WTC11 (cell line): ENCODE measurements at regions not wholly inside any gene's neighbourhood (a gene's known extent, or its start where the extent isn't known, plus 50 kb on each side); places are given as distances from the start of the nearest gene placed in this dataset.

Experiments used
- ATAC-seq: fragments of 200-7000 bp; cut with Tn5 transposase; 2 replicates; pipeline ENCODE4 v1.10.0; 2021; ENCODE audit warnings: mild to moderate bottlenecking, moderate library complexity
- CTCF ChIA-PET: fragments of 300-600 bp; sonication (Branson Sonifier 250); formaldehyde crosslinking; loops from one replicate; lab custom pipeline; 2021; ENCODE audit warnings: antibody characterized with exemption; lab: Charles Lee
- POLR2A ChIA-PET: fragments of 350-600 bp; sonication (Branson Sonifier 250); formaldehyde crosslinking; loops from one replicate; lab custom pipeline; 2021; ENCODE audit warnings: antibody characterized with exemption; lab: Charles Lee
- DNase-seq: peaks from one replicate; pipeline ENCODE4 v3.0.0; 2021; ENCODE audit warnings: low spot score
- H3K27ac Mint-ChIP-seq: 2 replicates; pipeline ENCODE4 v1.8.0; 2021; ENCODE audit warnings: mixed read lengths
- H3K27me3 Mint-ChIP-seq: 2 replicates; pipeline ENCODE4 v1.8.0; 2021; ENCODE audit warnings: low read depth, mild to moderate bottlenecking, moderate library complexity, mixed read lengths
- H3K36me3 Mint-ChIP-seq: 2 replicates; pipeline ENCODE4 v1.8.0; 2021; ENCODE audit warnings: mixed read lengths
- H3K4me1 Mint-ChIP-seq: 2 replicates; pipeline ENCODE4 v1.8.0; 2022; ENCODE audit warnings: mixed read lengths
- H3K4me3 Mint-ChIP-seq: 2 replicates; pipeline ENCODE4 v1.8.0; 2021; ENCODE audit warnings: mild to moderate bottlenecking, moderate library complexity, mixed read lengths
- H3K9me3 Mint-ChIP-seq: 2 replicates; pipeline ENCODE4 v1.8.0; 2021; ENCODE audit warnings: mixed read lengths
- CDX4 ChIP-seq: fragments of 250-450 bp; sonication (Bioruptor Pico); IDR thresholded peaks from 2 replicates; pipeline ENCODE4 v1.9.0; 2021; ENCODE audit warnings: moderate library complexity, mild to moderate bottlenecking, inconsistent platforms, borderline replicate concordance
- CREM ChIP-seq: sonication (generic); formaldehyde crosslinking; IDR thresholded peaks from 2 replicates; pipeline ENCODE4 v1.8.1; 2022; ENCODE audit warnings: mild to moderate bottlenecking, missing genetic modification reagents, moderate library complexity
- GABPB1 ChIP-seq: sonication (generic); formaldehyde crosslinking; IDR thresholded peaks from 2 replicates; pipeline ENCODE4 v1.8.1; 2023; ENCODE audit warnings: mild to moderate bottlenecking, missing genetic modification reagents
- GTF2I ChIP-seq: fragments of 250-450 bp; sonication (Bioruptor Pico); conservative IDR thresholded peaks from 2 replicates; pipeline ENCODE4 v1.4.0; 2021; ENCODE audit warnings: mild to moderate bottlenecking
- HMGA2 ChIP-seq: fragments of 250-450 bp; sonication (Bioruptor Pico); IDR thresholded peaks from 2 replicates; pipeline ENCODE4 v1.4.0; 2021; ENCODE audit warnings: mild to moderate bottlenecking, moderate library complexity
- MAX ChIP-seq: sonication (generic); formaldehyde crosslinking; IDR thresholded peaks from 2 replicates; pipeline ENCODE4 v1.8.0; 2022; ENCODE audit warnings: mild to moderate bottlenecking, missing genetic modification reagents
- MLX ChIP-seq: sonication (generic); formaldehyde crosslinking; IDR thresholded peaks from 2 replicates; pipeline ENCODE4 v1.8.1; 2023; ENCODE audit warnings: mild to moderate bottlenecking, missing genetic modification reagents, moderate library complexity
- NFYB ChIP-seq: sonication (generic); formaldehyde crosslinking; conservative IDR thresholded peaks from 2 replicates; pipeline ENCODE4 v1.8.0; 2022; ENCODE audit warnings: low read depth, missing genetic modification reagents
- NR2C2 ChIP-seq: sonication (generic); formaldehyde crosslinking; IDR thresholded peaks from 2 replicates; pipeline ENCODE4 v1.8.0; 2022; ENCODE audit warnings: mild to moderate bottlenecking, missing genetic modification reagents
- NR3C1 ChIP-seq: sonication (generic); formaldehyde crosslinking; conservative IDR thresholded peaks from 2 replicates; pipeline ENCODE4 v1.8.1; 2023; ENCODE audit warnings: low read depth, mild to moderate bottlenecking, missing genetic modification reagents
- OVOL2 ChIP-seq: fragments of 250-450 bp; sonication (Bioruptor Pico); IDR thresholded peaks from 2 replicates; pipeline ENCODE4 v1.9.0; 2021; ENCODE audit warnings: mild to moderate bottlenecking, borderline replicate concordance
- PRDM15 ChIP-seq: sonication (generic); formaldehyde crosslinking; IDR thresholded peaks from 2 replicates; pipeline ENCODE4 v1.8.0; 2022; ENCODE audit warnings: missing genetic modification reagents
- TEAD1 ChIP-seq: sonication (generic); formaldehyde crosslinking; IDR thresholded peaks from 2 replicates; pipeline ENCODE4 v1.8.0; 2022; ENCODE audit warnings: mild to moderate bottlenecking, missing genetic modification reagents
- USF2 ChIP-seq: sonication (generic); formaldehyde crosslinking; IDR thresholded peaks from 2 replicates; pipeline ENCODE4 v1.8.1; 2023; ENCODE audit warnings: mild to moderate bottlenecking, missing genetic modification reagents, moderate library complexity
- ZBTB43 ChIP-seq: sonication (generic); formaldehyde crosslinking; IDR thresholded peaks from 2 replicates; pipeline ENCODE4 v1.8.1; 2023; ENCODE audit warnings: mild to moderate bottlenecking, missing genetic modification reagents
- ZMAT4 ChIP-seq: fragments of 250-450 bp; sonication (Bioruptor Pico); IDR thresholded peaks from 2 replicates; pipeline ENCODE4 v1.9.0; 2021; ENCODE audit warnings: mild to moderate bottlenecking
- ZNF121 ChIP-seq: sonication (generic); formaldehyde crosslinking; IDR thresholded peaks from 2 replicates; pipeline ENCODE4 v1.8.0; 2023; ENCODE audit warnings: missing genetic modification reagents
- ZNF219 ChIP-seq: sonication (generic); formaldehyde crosslinking; IDR thresholded peaks from 2 replicates; pipeline ENCODE4 v1.8.0; 2023; ENCODE audit warnings: missing genetic modification reagents, mild to moderate bottlenecking, borderline replicate concordance
- ZNF232 ChIP-seq: sonication (generic); formaldehyde crosslinking; IDR thresholded peaks from 2 replicates; pipeline ENCODE4 v1.8.0; 2022; ENCODE audit warnings: mild to moderate bottlenecking, missing genetic modification reagents
- ZNF396 ChIP-seq: fragments of 250-450 bp; sonication (Bioruptor Pico); IDR thresholded peaks from 2 replicates; pipeline ENCODE4 v1.8.0; 2021; ENCODE audit warnings: mild to moderate bottlenecking, moderate library complexity, borderline replicate concordance
- ZNF423 ChIP-seq: fragments of 250-450 bp; sonication (Bioruptor Pico); IDR thresholded peaks from 2 replicates; pipeline ENCODE4 v2.1.2; 2022; ENCODE audit warnings: mild to moderate bottlenecking, moderate library complexity

- no peak for TF ChIP-seq ZBTB43 (CRISPR knock-in tag)
- no peak for TF ChIP-seq TEAD1 (CRISPR knock-in tag)
- TF ChIP-seq GTF2I (CRISPR knock-in tag), result no peak
- no peak for TF ChIP-seq CDX4 (CRISPR knock-in tag)
- TF ChIP-seq ZNF219 (CRISPR knock-in tag), result no peak
- no peak for TF ChIP-seq NR3C1 (CRISPR knock-in tag)
- no peak for TF ChIP-seq ZNF396 (CRISPR knock-in tag)
- no peak for TF ChIP-seq MLX (CRISPR knock-in tag)
- TF ChIP-seq PRDM15 (CRISPR knock-in tag), result no peak
- TF ChIP-seq OVOL2 (CRISPR knock-in tag), result no peak
- no peak for TF ChIP-seq USF2 (CRISPR knock-in tag)
Measured at GRCh38 chr3:40766396-40766795, 241.6 kb downstream of the ZNF621 start (continued).

- no peaks in the 10 kb centered on the region for H3K36me3 Mint-ChIP-seq
- ChIA-PET CTCF (interaction anchor here (0.7 kb wide), 1 partner anchor 11 kb away, joined by 3 read pairs; no protein-coding TSS in a partner anchor), POLR2A (no interaction called here)
- H3K4me3 Mint-ChIP-seq, result no peak overlapping the region
- TF ChIP-seq ZNF423 (CRISPR knock-in tag) (no peak), GABPB1 (no peak), MAX (CRISPR knock-in tag) (no peak), ZNF121 (CRISPR knock-in tag) (no peak), NFYB (CRISPR knock-in tag) (no peak), CREM (CRISPR knock-in tag) (no peak), USF2 (CRISPR knock-in tag) (no peak), ZMAT4 (CRISPR knock-in tag) (no peak), NR2C2 (CRISPR knock-in tag) (no peak), ZNF232 (CRISPR knock-in tag) (no peak), HMGA2 (CRISPR knock-in tag) (no peak)
- peaks cover 22% of the 10 kb centered on the region for H3K9me3 Mint-ChIP-seq
- no peak overlapping the region for H3K27ac Mint-ChIP-seq
- H3K27me3 Mint-ChIP-seq, result no peaks in the 10 kb centered on the region
- no peak for DNase-seq
- no peaks in the 10 kb centered on the region; the same call in 1 of the 2 replicates for H3K4me1 Mint-ChIP-seq
- ATAC-seq, result no peak
Measured at GRCh38 chr3:40768046-40768445, 243.3 kb downstream of the ZNF621 start.
